Muscle layer of colon (tissue), 2 donors: ENCODE measurements at regions not wholly inside any gene's neighbourhood (a gene's known extent, or its start where the extent isn't known, plus 50 kb on each side); places are given as distances from the start of the nearest gene placed in this dataset.

Experiments
- H3K27ac ChIP-seq: one replicate; pipeline ENCODE4 v1.7.0; 2013; ENCODE audit warnings: low read depth, mild to moderate bottlenecking, low read length, moderate library complexity
- H3K27me3 ChIP-seq, 2 donors: one replicate each; pipeline ENCODE4 v1.7.0; 2013; ENCODE audit warnings: low read length in 2 of 2, mild to moderate bottlenecking in 2 of 2; ENCODE audit not compliant: insufficient read depth in 2 of 2, control insufficient read depth in 1 of 2
- H3K36me3 ChIP-seq: one replicate; pipeline ENCODE4 v1.7.0; 2013; ENCODE audit warnings: mild to moderate bottlenecking, low read length; ENCODE audit not compliant: insufficient read depth
- H3K4me1 ChIP-seq: one replicate; pipeline ENCODE4 v1.7.0; 2013; ENCODE audit warnings: mild to moderate bottlenecking, low read length; ENCODE audit not compliant: insufficient read depth
- H3K4me3 ChIP-seq, 2 donors: one replicate each; pipeline ENCODE4 v1.7.0; 2013; ENCODE audit warnings: low read length in 2 of 2, low read depth in 1 of 2, mild to moderate bottlenecking in 1 of 2, moderate library complexity in 1 of 2
- H3K9ac ChIP-seq: one replicate; pipeline ENCODE4 v1.7.0; 2013; ENCODE audit warnings: low read length
- H3K9me3 ChIP-seq: one replicate; pipeline ENCODE4 v1.7.0; 2013; ENCODE audit warnings: mild to moderate bottlenecking, low read length
- donor health status: abdominal sarcoma.
- donor health status: Adenocarcinoma of cecum.

- Histone ChIP-seq H3K9ac (no peak overlapping the region), H3K27ac (no peak overlapping the region), H3K36me3 (no peaks in the 10 kb centered on the region), H3K9me3 (no peaks in the 10 kb centered on the region), H3K4me3 (no peak overlapping the region), H3K27me3 (no peaks in the 10 kb centered on the region), H3K4me1 (peaks cover 27% of the 10 kb centered on the region)
Measured at GRCh38 chr1:226816576-226816975, 53.8 kb upstream of the PSEN2 start.

- Histone ChIP-seq H3K9me3 (no peaks in the 10 kb centered on the region), H3K27me3 (no peaks in the 10 kb centered on the region), H3K27ac (peak overlapping the region; percentile 76), H3K4me3 (no peak overlapping the region), H3K9ac (no peak overlapping the region), H3K4me1 (peaks cover 17% of the 10 kb centered on the region), H3K36me3 (no peaks in the 10 kb centered on the region)
Measured at GRCh38 chr1:226814751-226815537, 55.5 kb upstream of the PSEN2 start.

GRCh38 chr1:226813671-226814591, 56.5 kb upstream of the PSEN2 start:
- Histone ChIP-seq H3K4me3 (no peak overlapping the region), H3K9ac (no peak overlapping the region), H3K27ac (peak overlapping the region; percentile 76), H3K4me1 (peaks cover 19% of the 10 kb centered on the region), H3K27me3 (no peaks in the 10 kb centered on the region), H3K9me3 (no peaks in the 10 kb centered on the region), H3K36me3 (no peaks in the 10 kb centered on the region)

- Histone ChIP-seq H3K27ac (no peak overlapping the region), H3K4me1 (peaks cover 19% of the 10 kb centered on the region), H3K36me3 (no peaks in the 10 kb centered on the region), H3K9ac (no peak overlapping the region), H3K27me3 (no peaks in the 10 kb centered on the region), H3K4me3 (no peak overlapping the region), H3K9me3 (no peaks in the 10 kb centered on the region)
Measured at GRCh38 chr1:226810681-226811080, 59.7 kb upstream of the PSEN2 start.

- peaks cover 12% of the 10 kb centered on the region for H3K4me1 ChIP-seq
- H3K9ac ChIP-seq = no peak overlapping the region
- no peak overlapping the region for H3K4me3 ChIP-seq
- no peak overlapping the region for H3K27ac ChIP-seq
- no peaks in the 10 kb centered on the region for H3K27me3 ChIP-seq
- H3K36me3 ChIP-seq = no peaks in the 10 kb centered on the region
- H3K9me3 ChIP-seq = no peaks in the 10 kb centered on the region
Measured at GRCh38 chr1:226809785-226810571, 60.4 kb upstream of the PSEN2 start.

GRCh38 chr1:226808501-226808900, 61.9 kb upstream of the PSEN2 start:
- peaks cover 6% of the 10 kb centered on the region for H3K4me1 ChIP-seq
- no peaks in the 10 kb centered on the region for H3K36me3 ChIP-seq

GRCh38 chr1:226806988-226807387, 63.4 kb upstream of the PSEN2 start:
- H3K4me1 ChIP-seq = peaks cover 6% of the 10 kb centered on the region
- H3K27me3 ChIP-seq = no peaks in the 10 kb centered on the region
- no peaks in the 10 kb centered on the region for H3K9me3 ChIP-seq
- H3K4me3 ChIP-seq = no peak overlapping the region
- no peaks in the 10 kb centered on the region for H3K36me3 ChIP-seq
- H3K9ac ChIP-seq = no peak overlapping the region
- no peak overlapping the region for H3K27ac ChIP-seq

More at GRCh38 chr1:226808501-226808900, 61.9 kb upstream of the PSEN2 start:
- no peak overlapping the region for H3K9ac ChIP-seq
- no peak overlapping the region for H3K27ac ChIP-seq
- no peak overlapping the region for H3K4me3 ChIP-seq
- H3K9me3 ChIP-seq = no peaks in the 10 kb centered on the region
- no peaks in the 10 kb centered on the region for H3K27me3 ChIP-seq

- H3K36me3 ChIP-seq = no peaks in the 10 kb centered on the region
- H3K9me3 ChIP-seq = no peaks in the 10 kb centered on the region
- no peak overlapping the region for H3K27ac ChIP-seq
- peaks cover 13% of the 10 kb centered on the region for H3K4me1 ChIP-seq
- no peak overlapping the region for H3K4me3 ChIP-seq
- no peak overlapping the region for H3K9ac ChIP-seq
- no peaks in the 10 kb centered on the region for H3K27me3 ChIP-seq
Measured at GRCh38 chr1:226804907-226805759, 65.3 kb upstream of the PSEN2 start.

GRCh38 chr1:226800763-226801380, 61.8 kb upstream of the ITPKB start:
- Histone ChIP-seq H3K9me3 (no peaks in the 10 kb centered on the region), H3K27ac (no peak overlapping the region), H3K27me3 (no peaks in the 10 kb centered on the region), H3K4me1 (peaks cover 22% of the 10 kb centered on the region), H3K4me3 (no peak overlapping the region), H3K36me3 (no peaks in the 10 kb centered on the region), H3K9ac (no peak overlapping the region)

- Histone ChIP-seq H3K36me3 (no peaks in the 10 kb centered on the region), H3K27ac (peak overlapping the region; percentile 39), H3K9ac (peak overlapping the region; percentile 51), H3K4me1 (peaks cover 22% of the 10 kb centered on the region), H3K9me3 (no peaks in the 10 kb centered on the region), H3K4me3 (no peak overlapping the region), H3K27me3 (no peaks in the 10 kb centered on the region)
Measured at GRCh38 chr1:226799634-226800281, 60.7 kb upstream of the ITPKB start.
